Glutamatergic neuron (in vitro differentiated cells): ENCODE measurements at regions not wholly inside any gene's neighbourhood (a gene's known extent, or its start where the extent isn't known, plus 50 kb on each side); places are given as distances from the start of the nearest gene placed in this dataset.

Source experiments
- DNase-seq: peaks from one replicate; pipeline ENCODE4 v3.0.0; 2022
- H3K27ac Mint-ChIP-seq: one replicate; pipeline ENCODE4 v1.8.0; 2020; ENCODE audit warnings: mild to moderate bottlenecking, mixed read lengths, inconsistent platforms; ENCODE audit not compliant: unreplicated experiment
- H3K27me3 Mint-ChIP-seq: one replicate; pipeline ENCODE4 v1.8.0; 2020; ENCODE audit warnings: mild to moderate bottlenecking, moderate library complexity, mixed read lengths, inconsistent platforms; ENCODE audit not compliant: unreplicated experiment
- H3K36me3 Mint-ChIP-seq: one replicate; pipeline ENCODE4 v1.8.0; 2020; ENCODE audit warnings: mild to moderate bottlenecking, mixed read lengths, inconsistent platforms; ENCODE audit not compliant: unreplicated experiment
- H3K4me1 Mint-ChIP-seq: one replicate; pipeline ENCODE4 v1.8.0; 2020; ENCODE audit warnings: mild to moderate bottlenecking, low read depth, mixed read lengths, inconsistent platforms; ENCODE audit not compliant: unreplicated experiment
- H3K4me3 Mint-ChIP-seq: one replicate; pipeline ENCODE4 v1.8.0; 2020; ENCODE audit warnings: mild to moderate bottlenecking, mixed read lengths, inconsistent platforms; ENCODE audit not compliant: unreplicated experiment
- H3K9me3 Mint-ChIP-seq: one replicate; pipeline ENCODE4 v1.8.0; 2020; ENCODE audit warnings: mild to moderate bottlenecking, moderate library complexity, mixed read lengths, inconsistent platforms; ENCODE audit not compliant: unreplicated experiment
- TF ChIP-seq, protein P1 (sequence below): fragments of 200-600 bp; sonication (generic); IDR thresholded peaks from one replicate; pipeline ENCODE4 v1.5.0; 2021; ENCODE audit not compliant: partially characterized antibody, unreplicated experiment

DNA sequence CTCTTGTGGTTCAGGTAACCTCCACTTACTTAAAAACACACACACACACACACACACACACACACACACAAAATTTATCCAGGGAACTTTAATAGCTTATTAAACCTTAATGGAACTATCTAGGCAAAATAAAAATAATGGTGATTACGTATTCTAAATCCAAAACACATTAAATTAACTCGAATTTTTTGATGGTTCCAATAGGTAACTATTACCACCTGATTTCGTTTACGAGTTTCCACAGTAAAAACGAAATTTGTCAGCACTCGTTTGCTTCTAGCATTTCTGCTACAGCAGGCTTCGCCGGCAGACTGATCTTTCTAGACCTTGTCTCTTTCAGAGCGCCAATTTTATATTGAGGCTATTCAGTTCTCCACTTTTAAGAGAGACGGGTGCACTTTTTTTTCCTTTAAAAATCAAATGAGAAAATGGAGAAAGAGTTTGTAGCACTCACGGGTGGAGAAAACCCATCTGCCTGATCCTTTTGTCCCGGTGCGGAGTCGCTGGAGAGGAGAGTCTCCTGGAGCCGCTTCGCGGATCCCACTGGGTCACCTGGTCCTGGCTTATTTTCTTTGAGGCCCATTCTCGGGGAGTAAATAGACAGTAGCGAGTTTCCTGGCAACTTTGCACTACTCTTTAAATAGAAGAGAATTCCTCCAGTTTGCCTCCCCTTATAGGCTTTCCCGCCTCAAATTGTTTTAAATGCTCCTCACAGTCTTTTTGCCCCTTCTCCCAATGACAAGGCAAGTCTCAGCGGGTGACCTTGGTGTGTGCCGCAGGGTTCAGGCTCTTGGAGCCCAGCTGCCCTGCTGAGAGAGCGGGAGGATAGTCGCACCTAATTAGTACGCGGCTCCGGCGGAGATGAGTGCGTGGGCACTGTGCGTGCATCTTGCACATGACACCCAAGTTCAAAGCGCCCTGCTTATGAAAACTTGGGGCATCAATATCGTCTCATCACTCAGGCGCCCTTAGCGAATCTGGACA, 117.0 kb downstream of the KCNRG start:
- Mint-ChIP-seq H3K27ac (no peak overlapping the region), H3K4me1 (peaks cover 26% of the 10 kb centered on the region), H3K4me3 (peak overlapping the region; percentile 75), H3K9me3 (peaks cover 4% of the 10 kb centered on the region), H3K36me3 (no peaks in the 10 kb centered on the region), H3K27me3 (peaks cover 29% of the 10 kb centered on the region)
- DNase-seq, result no peak
- TF ChIP-seq, protein P1, sequence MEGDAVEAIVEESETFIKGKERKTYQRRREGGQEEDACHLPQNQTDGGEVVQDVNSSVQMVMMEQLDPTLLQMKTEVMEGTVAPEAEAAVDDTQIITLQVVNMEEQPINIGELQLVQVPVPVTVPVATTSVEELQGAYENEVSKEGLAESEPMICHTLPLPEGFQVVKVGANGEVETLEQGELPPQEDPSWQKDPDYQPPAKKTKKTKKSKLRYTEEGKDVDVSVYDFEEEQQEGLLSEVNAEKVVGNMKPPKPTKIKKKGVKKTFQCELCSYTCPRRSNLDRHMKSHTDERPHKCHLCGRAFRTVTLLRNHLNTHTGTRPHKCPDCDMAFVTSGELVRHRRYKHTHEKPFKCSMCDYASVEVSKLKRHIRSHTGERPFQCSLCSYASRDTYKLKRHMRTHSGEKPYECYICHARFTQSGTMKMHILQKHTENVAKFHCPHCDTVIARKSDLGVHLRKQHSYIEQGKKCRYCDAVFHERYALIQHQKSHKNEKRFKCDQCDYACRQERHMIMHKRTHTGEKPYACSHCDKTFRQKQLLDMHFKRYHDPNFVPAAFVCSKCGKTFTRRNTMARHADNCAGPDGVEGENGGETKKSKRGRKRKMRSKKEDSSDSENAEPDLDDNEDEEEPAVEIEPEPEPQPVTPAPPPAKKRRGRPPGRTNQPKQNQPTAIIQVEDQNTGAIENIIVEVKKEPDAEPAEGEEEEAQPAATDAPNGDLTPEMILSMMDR, result no peak

DNA sequence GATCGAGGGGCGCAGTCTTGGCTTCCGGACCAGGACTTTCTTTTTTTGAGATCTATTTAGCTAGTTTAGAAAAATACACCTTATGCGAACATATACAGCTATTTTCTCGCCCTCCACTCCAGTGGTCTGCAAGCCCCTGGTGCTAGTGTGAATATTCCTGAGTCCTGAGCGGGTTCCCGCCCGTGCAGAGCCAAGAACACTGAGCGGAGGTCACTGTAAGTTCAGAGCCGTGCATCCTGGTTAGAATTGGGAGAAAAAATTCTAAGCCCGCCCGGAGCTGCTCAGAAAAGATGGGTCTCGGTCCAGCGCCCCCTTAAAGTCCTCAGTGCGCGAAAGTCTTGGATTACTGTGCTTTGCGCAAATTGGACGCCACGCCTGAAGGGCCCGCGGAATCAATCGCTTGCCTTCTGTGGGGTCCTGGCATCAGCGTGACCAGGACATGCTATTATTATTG, 117.7 kb downstream of the KCNRG start:
- TF ChIP-seq, protein P1, result no peak
- DNase-seq, result no peak
- Mint-ChIP-seq H3K4me3 (peak overlapping the region; percentile 75), H3K27me3 (peaks cover 29% of the 10 kb centered on the region), H3K9me3 (peaks cover 4% of the 10 kb centered on the region), H3K4me1 (peaks cover 24% of the 10 kb centered on the region), H3K27ac (no peak overlapping the region), H3K36me3 (no peaks in the 10 kb centered on the region)

DNA sequence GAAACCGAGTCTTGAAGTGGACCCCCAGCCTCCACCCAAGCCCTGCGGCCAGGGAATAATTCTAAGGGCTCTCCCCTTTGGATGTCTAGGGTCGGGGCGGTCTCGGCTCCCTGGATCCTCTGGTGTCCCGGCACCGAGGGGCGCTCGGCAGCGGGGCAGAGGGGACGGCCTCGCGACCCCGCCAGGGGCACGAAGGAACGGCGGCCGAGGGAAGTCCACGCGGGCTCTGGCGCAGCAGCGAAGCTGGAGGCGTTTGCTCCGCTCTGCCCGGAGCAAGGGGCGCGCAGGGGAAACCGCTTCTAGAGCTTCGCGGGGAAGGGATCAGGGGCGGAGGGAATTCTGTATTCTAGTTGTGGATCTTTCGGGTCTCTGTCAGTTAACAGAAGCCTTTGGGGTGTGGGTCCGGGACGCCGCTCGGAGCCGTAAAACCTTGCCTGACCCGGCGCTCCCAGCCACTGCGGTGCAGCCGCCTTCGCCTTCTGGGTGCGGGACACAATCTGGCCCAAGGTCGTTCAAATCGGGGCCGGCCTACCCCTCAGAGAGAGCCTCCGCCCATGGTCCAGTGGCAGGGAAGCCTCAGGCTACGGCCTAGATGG, 118.2 kb downstream of the KCNRG start:
- TF ChIP-seq, protein P1, result no peak
- DNase-seq, result peak; percentile 49
- H3K4me1 Mint-ChIP-seq, result peaks cover 22% of the 10 kb centered on the region

DNA sequence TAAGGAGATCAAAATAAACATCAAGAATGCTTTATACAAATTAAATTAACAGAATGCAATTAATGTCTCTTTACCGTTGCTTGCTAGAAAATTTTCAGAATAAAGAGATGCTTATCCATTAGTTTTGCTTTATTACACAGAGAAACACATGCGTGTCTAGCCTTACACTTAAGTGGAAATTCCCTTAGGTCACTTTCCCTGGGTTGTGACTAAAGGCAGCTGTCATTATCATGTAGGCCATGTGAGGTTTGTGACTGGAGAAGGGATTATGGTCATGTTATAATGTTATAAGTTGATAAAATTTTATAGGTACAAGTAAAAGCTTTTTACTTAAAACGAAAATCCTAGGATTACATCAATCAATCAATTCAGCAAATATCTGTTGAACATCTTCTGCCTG, 121.0 kb downstream of the KCNRG start:
- TF ChIP-seq, protein P1, result no peak
- Mint-ChIP-seq H3K36me3 (no peaks in the 10 kb centered on the region), H3K4me1 (peaks cover 11% of the 10 kb centered on the region), H3K4me3 (no peak overlapping the region), H3K27ac (no peak overlapping the region), H3K9me3 (peaks cover 4% of the 10 kb centered on the region), H3K27me3 (peaks cover 20% of the 10 kb centered on the region)
- no peak for DNase-seq

More for the DNA sequence above, 118.2 kb downstream of the KCNRG start:
- Mint-ChIP-seq H3K4me3 (peak overlapping the region; percentile 63), H3K27me3 (peaks cover 29% of the 10 kb centered on the region), H3K36me3 (no peaks in the 10 kb centered on the region), H3K27ac (no peak overlapping the region), H3K9me3 (peaks cover 4% of the 10 kb centered on the region)
